Activated CD4-positive, alpha-beta T cell treated with anti-CD3 and anti-CD28 coated beads, Interleukin-2, amount 50 U/mL, for 1 hour (primary cell): ENCODE measurements at regions not wholly inside any gene's neighbourhood (a gene's known extent, or its start where the extent isn't known, plus 50 kb on each side); places are given as distances from the start of the nearest gene placed in this dataset.

Experiments used
- DNase-seq: peaks from one replicate; pipeline ENCODE4 v3.0.0-alpha.2; 2020

- DNase-seq: no peak
Measured at GRCh38 chr6:181049-181654, 111.1 kb upstream of the DUSP22 start.

GRCh38 chr6:183668-184067, 108.6 kb upstream of the DUSP22 start:
- DNase-seq: no peak

DNA sequence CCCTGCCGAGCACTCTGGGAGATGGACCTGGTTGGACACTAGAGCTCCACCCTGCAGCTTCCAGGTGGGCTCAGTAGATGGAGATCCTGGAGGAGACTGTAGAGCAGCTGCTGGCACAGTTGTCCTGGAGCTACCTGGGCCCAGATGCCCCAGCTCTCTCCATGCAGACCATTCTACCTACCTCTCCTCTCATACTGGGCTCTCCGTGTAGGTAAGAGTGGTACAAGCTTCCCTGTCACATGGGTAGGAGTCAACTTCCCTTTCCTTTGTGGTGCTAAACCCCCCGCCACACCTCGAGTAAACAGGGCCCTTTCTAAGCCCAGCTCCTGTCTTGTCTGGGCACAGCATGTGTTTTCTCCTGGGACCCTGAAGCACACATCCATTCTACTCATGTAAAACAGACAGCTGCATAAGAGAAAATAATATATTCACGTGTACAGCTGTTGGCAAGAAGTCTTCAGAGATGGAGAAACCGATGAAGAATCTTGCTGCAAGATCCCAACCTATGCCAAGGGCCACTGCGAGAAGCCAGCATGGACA, 108.1 kb upstream of the DUSP22 start:
- no peak for DNase-seq

DNA sequence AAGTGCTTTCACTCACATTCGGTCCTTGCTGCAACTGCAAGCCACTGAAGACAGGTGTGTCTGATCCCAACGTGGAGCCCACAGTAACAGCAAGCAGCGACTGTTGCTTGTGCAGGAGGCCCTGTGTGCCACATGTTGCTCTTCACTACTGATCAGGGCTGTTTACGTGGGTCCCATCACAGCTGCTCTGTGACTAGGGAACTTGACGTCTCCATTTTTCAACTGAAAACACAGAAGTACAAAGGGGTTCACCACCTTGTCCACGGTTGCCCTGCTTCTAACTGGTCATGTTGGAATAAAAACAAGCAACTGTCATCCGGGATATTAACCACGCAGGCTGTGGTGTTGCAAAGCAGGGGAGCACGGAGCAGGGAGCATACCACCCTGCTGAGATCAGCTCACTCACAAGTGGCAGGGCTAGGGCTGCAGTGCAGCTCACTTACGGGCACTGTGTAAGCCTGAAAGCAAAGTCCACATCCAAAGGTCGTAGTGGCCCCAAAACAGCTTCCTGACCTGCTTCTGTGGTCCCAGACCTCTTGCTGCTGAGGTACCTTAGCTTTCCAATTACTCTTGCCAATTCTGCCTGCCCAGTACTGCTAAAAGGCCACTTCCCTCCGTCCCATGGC, 105.8 kb upstream of the DUSP22 start:
- DNase-seq: no peak

- DNase-seq: no peak
Measured at GRCh38 chr6:187210-187861, 105.0 kb upstream of the DUSP22 start.

DNA sequence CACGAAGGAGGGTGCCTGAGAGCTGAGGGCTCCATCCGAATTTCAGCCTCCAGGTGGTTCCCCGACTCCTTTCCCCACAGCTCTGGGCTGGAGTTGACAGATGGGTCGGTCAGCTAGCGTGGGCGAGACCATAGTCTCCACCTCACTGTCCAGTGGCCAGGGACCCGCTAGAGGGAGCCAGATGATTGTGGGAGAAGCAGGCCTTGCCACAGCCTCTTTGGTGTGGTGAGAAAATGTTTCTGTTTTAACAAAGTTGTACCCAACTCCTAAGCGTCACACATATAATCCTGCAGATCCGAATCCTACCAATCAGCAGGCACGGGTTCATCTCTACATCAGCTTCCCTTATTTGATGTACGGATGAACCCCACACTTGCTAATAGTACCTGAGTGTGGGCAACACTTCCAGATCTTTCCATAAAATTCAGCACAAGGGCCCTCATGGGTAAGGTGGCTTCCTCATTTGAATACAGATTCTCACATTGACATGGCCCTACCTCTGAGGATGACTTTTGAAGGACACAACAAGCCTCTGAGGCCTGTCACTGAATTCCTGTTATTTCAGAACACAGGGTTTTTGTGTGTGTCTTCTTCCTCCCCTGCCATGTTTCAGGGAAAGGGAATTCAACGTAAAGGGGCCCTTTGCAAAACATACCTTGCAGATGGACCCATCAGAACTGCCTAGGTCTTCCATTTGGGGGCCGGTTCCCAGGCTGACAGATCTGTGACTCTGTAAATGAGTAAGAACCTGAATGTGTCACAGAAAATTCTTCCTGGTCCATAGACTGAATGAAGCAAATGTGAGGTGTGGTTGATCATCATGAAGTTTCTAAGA, 103.2 kb upstream of the DUSP22 start:
- DNase-seq: peak; percentile 70

DNA sequence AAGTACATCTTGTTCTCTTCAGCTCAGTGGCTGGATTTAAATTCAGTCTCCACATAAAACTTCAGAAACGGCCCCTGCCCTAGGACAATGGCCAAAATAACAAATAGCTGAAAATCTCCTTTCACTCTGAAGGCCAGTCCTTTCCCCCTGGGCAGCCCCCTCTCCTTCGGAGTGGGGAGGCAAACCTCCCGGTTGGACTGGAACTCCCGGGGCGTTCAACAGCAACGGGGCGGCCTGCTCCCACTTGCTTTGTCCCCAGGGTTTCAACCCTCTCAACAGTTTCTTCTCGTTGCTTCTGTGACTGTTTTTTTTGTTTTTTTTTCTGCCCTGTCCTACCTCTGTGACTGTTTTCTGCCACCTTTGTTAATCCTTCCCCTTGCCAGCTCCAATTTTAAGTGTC, 102.6 kb upstream of the DUSP22 start:
- DNase-seq: no peak

- DNase-seq: no peak
Measured at GRCh38 chr6:190596-191395, 101.5 kb upstream of the DUSP22 start.

GRCh38 chr6:191487-192312, 100.6 kb upstream of the DUSP22 start:
- no peak for DNase-seq

DNA sequence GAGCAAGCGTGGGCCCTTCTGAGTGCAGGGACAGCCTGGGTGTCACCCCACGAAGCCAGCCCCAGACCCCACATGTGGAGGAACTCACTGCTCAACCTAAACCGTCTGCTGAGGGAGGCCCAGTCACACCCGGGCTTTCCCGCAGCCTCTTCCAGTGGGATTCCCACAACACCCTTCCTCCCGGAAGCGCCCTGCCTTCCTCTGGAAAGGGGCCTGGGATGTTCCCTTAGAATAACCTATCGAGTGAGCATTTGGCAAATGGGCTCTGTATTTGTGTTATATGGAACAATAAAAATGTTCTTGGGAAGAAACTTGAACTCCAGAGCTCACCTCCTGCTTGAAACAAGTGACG, 100.0 kb upstream of the DUSP22 start:
- DNase-seq: no peak

GRCh38 chr6:193180-193579, 99.1 kb upstream of the DUSP22 start:
- DNase-seq: no peak

GRCh38 chr6:193773-194310, 98.4 kb upstream of the DUSP22 start:
- DNase-seq: no peak

GRCh38 chr6:195861-196360, 96.4 kb upstream of the DUSP22 start:
- peak; percentile 29 for DNase-seq

GRCh38 chr6:196543-196942, 95.7 kb upstream of the DUSP22 start:
- DNase-seq: no peak

- no peak for DNase-seq
Measured at GRCh38 chr6:203661-204060, 88.6 kb upstream of the DUSP22 start.

DNA sequence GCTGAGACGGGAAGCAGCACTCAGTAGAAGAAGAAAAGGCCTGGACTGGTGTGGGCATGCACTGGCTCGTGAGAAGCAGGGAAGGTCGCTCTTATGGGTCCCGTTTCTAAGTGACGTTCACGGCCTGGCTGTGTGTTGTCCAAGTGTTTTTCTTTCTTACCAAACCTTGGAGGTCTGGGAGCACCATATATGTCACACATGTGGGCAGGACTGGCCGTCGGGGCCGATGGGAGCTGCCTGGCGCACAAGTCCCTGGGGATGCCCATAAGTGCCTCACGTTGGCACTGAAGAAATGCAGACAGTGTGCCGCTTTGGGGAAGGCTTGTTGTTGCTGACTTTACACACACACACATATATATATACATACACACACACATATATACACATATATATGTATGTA, 86.0 kb upstream of the DUSP22 start:
- DNase-seq: no peak

DNA sequence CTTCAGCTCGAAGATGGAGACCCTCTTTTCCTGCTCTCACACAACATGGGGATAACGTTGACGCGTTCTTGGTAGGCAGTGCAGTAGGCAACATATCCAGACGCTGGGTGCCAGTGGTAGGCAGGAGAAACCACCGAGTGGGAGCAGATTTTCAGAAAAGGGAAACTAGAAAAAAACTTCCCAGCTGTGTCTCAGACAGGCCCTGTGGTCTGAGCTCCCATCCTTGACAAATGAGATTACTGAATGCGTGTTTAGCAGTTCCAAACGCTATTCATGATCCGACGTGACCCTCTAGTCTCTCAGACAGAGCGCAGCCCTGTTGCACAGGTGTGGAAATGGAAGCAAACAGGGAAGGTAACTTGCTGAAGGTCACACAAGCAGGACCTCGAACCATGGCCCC, 83.9 kb upstream of the DUSP22 start:
- no peak for DNase-seq

- no peak for DNase-seq
Measured at GRCh38 chr6:208938-209337, 83.3 kb upstream of the DUSP22 start.

DNA sequence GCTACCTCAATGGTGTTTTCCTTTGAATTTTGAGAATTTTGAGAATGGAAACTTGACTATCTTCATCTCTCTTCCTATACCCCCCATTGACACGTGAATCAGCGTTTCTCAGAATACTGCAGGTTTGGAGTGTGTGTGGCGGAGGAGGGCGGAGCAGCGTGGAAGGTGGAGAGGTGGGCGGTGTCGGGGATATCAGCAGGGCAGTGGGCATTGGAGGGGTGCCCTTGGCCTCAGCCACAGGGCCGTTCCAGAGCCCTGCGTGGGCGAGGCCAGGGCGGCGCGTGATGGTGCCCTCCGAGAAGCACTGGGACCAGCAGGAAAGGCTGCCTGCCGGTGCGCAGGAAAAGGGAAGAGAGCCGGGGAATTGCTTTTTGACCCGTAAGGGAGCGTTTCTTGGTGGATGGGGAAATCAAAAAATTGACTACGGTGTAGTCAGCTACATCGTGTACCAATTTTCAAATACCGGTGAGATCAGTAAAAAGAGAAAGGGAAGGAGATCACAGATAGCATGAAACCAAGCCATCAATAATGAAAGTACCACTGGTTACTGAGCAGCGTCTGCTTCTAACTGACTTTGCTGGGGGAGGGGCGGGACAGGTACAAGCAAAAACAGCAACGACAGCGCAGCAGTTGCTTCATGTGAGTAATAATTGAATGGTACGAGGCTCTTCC, 82.7 kb upstream of the DUSP22 start:
- peak; percentile 33 for DNase-seq

DNA sequence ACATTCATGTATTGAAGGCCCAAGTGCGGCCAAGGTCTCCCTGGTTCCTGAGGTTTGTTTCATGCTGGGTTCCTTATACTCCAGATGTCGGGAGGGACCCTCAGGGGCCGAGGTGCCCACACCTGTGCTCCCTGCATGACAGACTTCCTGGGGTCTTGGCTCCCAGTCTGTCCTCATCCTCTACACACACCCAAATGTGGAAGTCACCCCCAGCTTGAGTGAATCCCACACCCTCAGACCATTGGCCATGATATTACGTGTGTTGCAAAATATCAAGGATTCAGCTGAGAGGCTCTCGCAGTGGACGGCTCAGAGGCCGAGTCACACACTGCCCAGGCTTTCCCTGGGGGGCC, 82.2 kb upstream of the DUSP22 start:
- DNase-seq: no peak
